WTC11 (cell line): ENCODE measurements at regions not wholly inside any gene's neighbourhood (a gene's known extent, or its start where the extent isn't known, plus 50 kb on each side); places are given as distances from the start of the nearest gene placed in this dataset.

Source experiments
- ATAC-seq: fragments of 200-7000 bp; cut with Tn5 transposase; 2 replicates; pipeline ENCODE4 v1.10.0; 2021; ENCODE audit warnings: mild to moderate bottlenecking, moderate library complexity
- CTCF ChIA-PET: fragments of 300-600 bp; sonication (Branson Sonifier 250); formaldehyde crosslinking; loops from one replicate; lab custom pipeline; 2021; ENCODE audit warnings: antibody characterized with exemption; lab: Charles Lee
- POLR2A ChIA-PET: fragments of 350-600 bp; sonication (Branson Sonifier 250); formaldehyde crosslinking; loops from one replicate; lab custom pipeline; 2021; ENCODE audit warnings: antibody characterized with exemption; lab: Charles Lee
- DNase-seq: peaks from one replicate; pipeline ENCODE4 v3.0.0; 2021; ENCODE audit warnings: low spot score
- H3K27ac Mint-ChIP-seq: 2 replicates; pipeline ENCODE4 v1.8.0; 2021; ENCODE audit warnings: mixed read lengths
- H3K27me3 Mint-ChIP-seq: 2 replicates; pipeline ENCODE4 v1.8.0; 2021; ENCODE audit warnings: low read depth, mild to moderate bottlenecking, moderate library complexity, mixed read lengths
- H3K36me3 Mint-ChIP-seq: 2 replicates; pipeline ENCODE4 v1.8.0; 2021; ENCODE audit warnings: mixed read lengths
- H3K4me1 Mint-ChIP-seq: 2 replicates; pipeline ENCODE4 v1.8.0; 2022; ENCODE audit warnings: mixed read lengths
- H3K4me3 Mint-ChIP-seq: 2 replicates; pipeline ENCODE4 v1.8.0; 2021; ENCODE audit warnings: mild to moderate bottlenecking, moderate library complexity, mixed read lengths
- H3K9me3 Mint-ChIP-seq: 2 replicates; pipeline ENCODE4 v1.8.0; 2021; ENCODE audit warnings: mixed read lengths
- GTF2I ChIP-seq: fragments of 250-450 bp; sonication (Bioruptor Pico); conservative IDR thresholded peaks from 2 replicates; pipeline ENCODE4 v1.4.0; 2021; ENCODE audit warnings: mild to moderate bottlenecking
- IRF1 ChIP-seq: sonication (generic); formaldehyde crosslinking; IDR thresholded peaks from 2 replicates; pipeline ENCODE4 v1.8.0; 2023; ENCODE audit warnings: missing genetic modification reagents
- MXD4 ChIP-seq: fragments of 250-450 bp; sonication (Bioruptor Pico); IDR thresholded peaks from 2 replicates; pipeline ENCODE4 v1.8.0; 2021; ENCODE audit warnings: mild to moderate bottlenecking, moderate library complexity, borderline replicate concordance
- SMAD3 ChIP-seq: sonication (generic); formaldehyde crosslinking; IDR thresholded peaks from 2 replicates; pipeline ENCODE4 v1.8.0; 2022; ENCODE audit warnings: missing genetic modification reagents, mild to moderate bottlenecking, borderline replicate concordance
- TEAD1 ChIP-seq: sonication (generic); formaldehyde crosslinking; IDR thresholded peaks from 2 replicates; pipeline ENCODE4 v1.8.0; 2022; ENCODE audit warnings: mild to moderate bottlenecking, missing genetic modification reagents
- TEAD4 ChIP-seq: sonication (generic); formaldehyde crosslinking; IDR thresholded peaks from 2 replicates; pipeline ENCODE4 v1.8.0; 2022; ENCODE audit warnings: mild to moderate bottlenecking, missing genetic modification reagents
- ZNF219 ChIP-seq: sonication (generic); formaldehyde crosslinking; IDR thresholded peaks from 2 replicates; pipeline ENCODE4 v1.8.0; 2023; ENCODE audit warnings: missing genetic modification reagents, mild to moderate bottlenecking, borderline replicate concordance
- ZNF532 ChIP-seq: fragments of 250-450 bp; sonication (Bioruptor Pico); IDR thresholded peaks from 2 replicates; pipeline ENCODE4 v1.9.0; 2021; ENCODE audit warnings: mild to moderate bottlenecking, borderline replicate concordance
- TF ChIP-seq, protein P1 (sequence below): sonication (generic); formaldehyde crosslinking; IDR thresholded peaks from 2 replicates; pipeline ENCODE4 v1.8.0; 2023; ENCODE audit warnings: missing genetic modification reagents, mild to moderate bottlenecking, borderline replicate concordance
- TF ChIP-seq, protein P2 (sequence below): sonication (generic); formaldehyde crosslinking; IDR thresholded peaks from 2 replicates; pipeline ENCODE4 v1.8.1; 2022; ENCODE audit warnings: mild to moderate bottlenecking, moderate library complexity, missing genetic modification reagents
- TF ChIP-seq, protein P3 (sequence below): fragments of 250-450 bp; sonication (Bioruptor Pico); conservative IDR thresholded peaks from 2 replicates; pipeline ENCODE4 v1.9.0; 2021; ENCODE audit warnings: mild to moderate bottlenecking
- TF ChIP-seq, protein P4 (sequence below): sonication (generic); formaldehyde crosslinking; IDR thresholded peaks from 2 replicates; pipeline ENCODE4 v1.8.0; 2023; ENCODE audit warnings: mild to moderate bottlenecking, missing genetic modification reagents
- TF ChIP-seq, protein P5 (sequence below): sonication (generic); formaldehyde crosslinking; IDR thresholded peaks from 2 replicates; pipeline ENCODE4 v1.8.1; 2022; ENCODE audit warnings: low read depth, missing genetic modification reagents, borderline replicate concordance
- TF ChIP-seq, protein P6 (sequence below): sonication (generic); formaldehyde crosslinking; IDR thresholded peaks from 2 replicates; pipeline ENCODE4 v1.8.1; 2023; ENCODE audit warnings: mild to moderate bottlenecking, missing genetic modification reagents, borderline replicate concordance

- TF ChIP-seq, protein P1, sequence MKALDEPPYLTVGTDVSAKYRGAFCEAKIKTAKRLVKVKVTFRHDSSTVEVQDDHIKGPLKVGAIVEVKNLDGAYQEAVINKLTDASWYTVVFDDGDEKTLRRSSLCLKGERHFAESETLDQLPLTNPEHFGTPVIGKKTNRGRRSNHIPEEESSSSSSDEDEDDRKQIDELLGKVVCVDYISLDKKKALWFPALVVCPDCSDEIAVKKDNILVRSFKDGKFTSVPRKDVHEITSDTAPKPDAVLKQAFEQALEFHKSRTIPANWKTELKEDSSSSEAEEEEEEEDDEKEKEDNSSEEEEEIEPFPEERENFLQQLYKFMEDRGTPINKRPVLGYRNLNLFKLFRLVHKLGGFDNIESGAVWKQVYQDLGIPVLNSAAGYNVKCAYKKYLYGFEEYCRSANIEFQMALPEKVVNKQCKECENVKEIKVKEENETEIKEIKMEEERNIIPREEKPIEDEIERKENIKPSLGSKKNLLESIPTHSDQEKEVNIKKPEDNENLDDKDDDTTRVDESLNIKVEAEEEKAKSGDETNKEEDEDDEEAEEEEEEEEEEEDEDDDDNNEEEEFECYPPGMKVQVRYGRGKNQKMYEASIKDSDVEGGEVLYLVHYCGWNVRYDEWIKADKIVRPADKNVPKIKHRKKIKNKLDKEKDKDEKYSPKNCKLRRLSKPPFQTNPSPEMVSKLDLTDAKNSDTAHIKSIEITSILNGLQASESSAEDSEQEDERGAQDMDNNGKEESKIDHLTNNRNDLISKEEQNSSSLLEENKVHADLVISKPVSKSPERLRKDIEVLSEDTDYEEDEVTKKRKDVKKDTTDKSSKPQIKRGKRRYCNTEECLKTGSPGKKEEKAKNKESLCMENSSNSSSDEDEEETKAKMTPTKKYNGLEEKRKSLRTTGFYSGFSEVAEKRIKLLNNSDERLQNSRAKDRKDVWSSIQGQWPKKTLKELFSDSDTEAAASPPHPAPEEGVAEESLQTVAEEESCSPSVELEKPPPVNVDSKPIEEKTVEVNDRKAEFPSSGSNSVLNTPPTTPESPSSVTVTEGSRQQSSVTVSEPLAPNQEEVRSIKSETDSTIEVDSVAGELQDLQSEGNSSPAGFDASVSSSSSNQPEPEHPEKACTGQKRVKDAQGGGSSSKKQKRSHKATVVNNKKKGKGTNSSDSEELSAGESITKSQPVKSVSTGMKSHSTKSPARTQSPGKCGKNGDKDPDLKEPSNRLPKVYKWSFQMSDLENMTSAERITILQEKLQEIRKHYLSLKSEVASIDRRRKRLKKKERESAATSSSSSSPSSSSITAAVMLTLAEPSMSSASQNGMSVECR (CRISPR knock-in tag) = no peak
- TF ChIP-seq, protein P2, sequence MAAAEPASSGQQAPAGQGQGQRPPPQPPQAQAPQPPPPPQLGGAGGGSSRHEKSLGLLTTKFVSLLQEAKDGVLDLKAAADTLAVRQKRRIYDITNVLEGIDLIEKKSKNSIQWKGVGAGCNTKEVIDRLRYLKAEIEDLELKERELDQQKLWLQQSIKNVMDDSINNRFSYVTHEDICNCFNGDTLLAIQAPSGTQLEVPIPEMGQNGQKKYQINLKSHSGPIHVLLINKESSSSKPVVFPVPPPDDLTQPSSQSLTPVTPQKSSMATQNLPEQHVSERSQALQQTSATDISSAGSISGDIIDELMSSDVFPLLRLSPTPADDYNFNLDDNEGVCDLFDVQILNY (CRISPR knock-in tag) = no peak
- TF ChIP-seq ZNF532 = no peak
- no peak for TF ChIP-seq IRF1 (CRISPR knock-in tag)
- TF ChIP-seq TEAD1 (CRISPR knock-in tag) = no peak
- TF ChIP-seq SMAD3 = no peak
- no peak for TF ChIP-seq MXD4
- no peak for TF ChIP-seq TEAD4 (CRISPR knock-in tag)
- TF ChIP-seq, protein P3, sequence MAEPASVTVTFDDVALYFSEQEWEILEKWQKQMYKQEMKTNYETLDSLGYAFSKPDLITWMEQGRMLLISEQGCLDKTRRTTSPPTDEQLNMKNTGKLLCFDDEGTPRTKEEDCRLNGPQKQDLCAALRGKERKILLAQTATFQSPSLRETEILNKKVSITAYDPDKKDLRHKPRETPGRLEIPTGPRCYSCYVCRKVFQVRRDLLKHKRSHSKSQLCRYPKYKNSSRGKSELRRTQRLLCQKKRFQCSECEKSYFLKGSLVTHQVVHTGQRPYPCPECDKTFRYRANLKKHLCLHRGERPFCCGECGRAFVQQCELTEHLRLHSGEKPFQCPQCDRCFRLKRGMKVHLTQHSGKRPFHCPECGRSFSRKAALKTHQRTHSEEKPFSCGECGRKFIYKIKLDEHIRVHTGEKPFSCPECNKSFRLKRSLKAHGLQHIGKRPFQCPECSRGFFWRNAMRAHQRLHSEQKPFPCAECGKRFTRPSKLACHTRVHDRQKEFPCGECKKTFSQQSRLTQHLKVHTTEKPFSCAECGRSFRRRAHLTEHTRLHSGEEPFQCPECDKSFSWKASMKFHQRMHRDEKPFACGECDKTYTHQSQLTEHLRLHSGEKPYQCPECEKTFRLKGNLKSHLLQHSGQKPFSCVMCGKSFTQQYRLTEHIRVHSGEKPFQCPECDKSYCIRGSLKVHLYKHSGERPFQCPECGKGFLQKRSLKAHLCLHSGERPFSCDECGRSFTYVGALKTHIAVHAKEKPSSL (CRISPR knock-in tag) = no peak
- TF ChIP-seq, protein P4, sequence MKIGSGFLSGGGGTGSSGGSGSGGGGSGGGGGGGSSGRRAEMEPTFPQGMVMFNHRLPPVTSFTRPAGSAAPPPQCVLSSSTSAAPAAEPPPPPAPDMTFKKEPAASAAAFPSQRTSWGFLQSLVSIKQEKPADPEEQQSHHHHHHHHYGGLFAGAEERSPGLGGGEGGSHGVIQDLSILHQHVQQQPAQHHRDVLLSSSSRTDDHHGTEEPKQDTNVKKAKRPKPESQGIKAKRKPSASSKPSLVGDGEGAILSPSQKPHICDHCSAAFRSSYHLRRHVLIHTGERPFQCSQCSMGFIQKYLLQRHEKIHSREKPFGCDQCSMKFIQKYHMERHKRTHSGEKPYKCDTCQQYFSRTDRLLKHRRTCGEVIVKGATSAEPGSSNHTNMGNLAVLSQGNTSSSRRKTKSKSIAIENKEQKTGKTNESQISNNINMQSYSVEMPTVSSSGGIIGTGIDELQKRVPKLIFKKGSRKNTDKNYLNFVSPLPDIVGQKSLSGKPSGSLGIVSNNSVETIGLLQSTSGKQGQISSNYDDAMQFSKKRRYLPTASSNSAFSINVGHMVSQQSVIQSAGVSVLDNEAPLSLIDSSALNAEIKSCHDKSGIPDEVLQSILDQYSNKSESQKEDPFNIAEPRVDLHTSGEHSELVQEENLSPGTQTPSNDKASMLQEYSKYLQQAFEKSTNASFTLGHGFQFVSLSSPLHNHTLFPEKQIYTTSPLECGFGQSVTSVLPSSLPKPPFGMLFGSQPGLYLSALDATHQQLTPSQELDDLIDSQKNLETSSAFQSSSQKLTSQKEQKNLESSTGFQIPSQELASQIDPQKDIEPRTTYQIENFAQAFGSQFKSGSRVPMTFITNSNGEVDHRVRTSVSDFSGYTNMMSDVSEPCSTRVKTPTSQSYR = no peak
Observed at GRCh38 chr18:28729321-28729720, 552.4 kb upstream of the CDH2 start (continued).

DNA sequence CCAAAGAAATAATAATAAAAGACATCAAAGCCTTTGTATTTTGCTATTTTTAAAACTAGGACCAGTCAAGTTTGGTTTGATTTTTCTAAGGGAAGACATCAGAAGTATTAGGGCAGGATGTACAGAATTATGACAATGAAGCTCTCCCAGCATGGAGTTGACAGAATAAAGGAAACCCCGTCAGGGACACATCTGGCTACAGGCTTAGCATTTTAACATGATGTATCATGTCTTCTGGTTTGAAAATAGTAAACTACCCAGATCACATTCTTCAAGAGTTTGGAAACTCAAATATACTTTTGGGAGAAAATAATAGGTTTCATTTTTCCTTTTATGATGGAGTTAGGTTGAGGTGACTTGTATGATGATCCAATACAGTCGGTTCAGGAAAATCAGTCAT is 552.0 kb upstream of the CDH2 start:
- POLR2A ChIA-PET = no interaction called here
- no peak for ATAC-seq
- H3K9me3 Mint-ChIP-seq = no peaks in the 10 kb centered on the region; the same call in 1 of the 2 replicates
- TF ChIP-seq, protein P5, sequence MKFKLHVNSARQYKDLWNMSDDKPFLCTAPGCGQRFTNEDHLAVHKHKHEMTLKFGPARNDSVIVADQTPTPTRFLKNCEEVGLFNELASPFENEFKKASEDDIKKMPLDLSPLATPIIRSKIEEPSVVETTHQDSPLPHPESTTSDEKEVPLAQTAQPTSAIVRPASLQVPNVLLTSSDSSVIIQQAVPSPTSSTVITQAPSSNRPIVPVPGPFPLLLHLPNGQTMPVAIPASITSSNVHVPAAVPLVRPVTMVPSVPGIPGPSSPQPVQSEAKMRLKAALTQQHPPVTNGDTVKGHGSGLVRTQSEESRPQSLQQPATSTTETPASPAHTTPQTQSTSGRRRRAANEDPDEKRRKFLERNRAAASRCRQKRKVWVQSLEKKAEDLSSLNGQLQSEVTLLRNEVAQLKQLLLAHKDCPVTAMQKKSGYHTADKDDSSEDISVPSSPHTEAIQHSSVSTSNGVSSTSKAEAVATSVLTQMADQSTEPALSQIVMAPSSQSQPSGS (CRISPR knock-in tag) = no peak
- TF ChIP-seq, protein P6, sequence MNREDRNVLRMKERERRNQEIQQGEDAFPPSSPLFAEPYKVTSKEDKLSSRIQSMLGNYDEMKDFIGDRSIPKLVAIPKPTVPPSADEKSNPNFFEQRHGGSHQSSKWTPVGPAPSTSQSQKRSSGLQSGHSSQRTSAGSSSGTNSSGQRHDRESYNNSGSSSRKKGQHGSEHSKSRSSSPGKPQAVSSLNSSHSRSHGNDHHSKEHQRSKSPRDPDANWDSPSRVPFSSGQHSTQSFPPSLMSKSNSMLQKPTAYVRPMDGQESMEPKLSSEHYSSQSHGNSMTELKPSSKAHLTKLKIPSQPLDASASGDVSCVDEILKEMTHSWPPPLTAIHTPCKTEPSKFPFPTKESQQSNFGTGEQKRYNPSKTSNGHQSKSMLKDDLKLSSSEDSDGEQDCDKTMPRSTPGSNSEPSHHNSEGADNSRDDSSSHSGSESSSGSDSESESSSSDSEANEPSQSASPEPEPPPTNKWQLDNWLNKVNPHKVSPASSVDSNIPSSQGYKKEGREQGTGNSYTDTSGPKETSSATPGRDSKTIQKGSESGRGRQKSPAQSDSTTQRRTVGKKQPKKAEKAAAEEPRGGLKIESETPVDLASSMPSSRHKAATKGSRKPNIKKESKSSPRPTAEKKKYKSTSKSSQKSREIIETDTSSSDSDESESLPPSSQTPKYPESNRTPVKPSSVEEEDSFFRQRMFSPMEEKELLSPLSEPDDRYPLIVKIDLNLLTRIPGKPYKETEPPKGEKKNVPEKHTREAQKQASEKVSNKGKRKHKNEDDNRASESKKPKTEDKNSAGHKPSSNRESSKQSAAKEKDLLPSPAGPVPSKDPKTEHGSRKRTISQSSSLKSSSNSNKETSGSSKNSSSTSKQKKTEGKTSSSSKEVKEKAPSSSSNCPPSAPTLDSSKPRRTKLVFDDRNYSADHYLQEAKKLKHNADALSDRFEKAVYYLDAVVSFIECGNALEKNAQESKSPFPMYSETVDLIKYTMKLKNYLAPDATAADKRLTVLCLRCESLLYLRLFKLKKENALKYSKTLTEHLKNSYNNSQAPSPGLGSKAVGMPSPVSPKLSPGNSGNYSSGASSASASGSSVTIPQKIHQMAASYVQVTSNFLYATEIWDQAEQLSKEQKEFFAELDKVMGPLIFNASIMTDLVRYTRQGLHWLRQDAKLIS (CRISPR knock-in tag) = no peak
- TF ChIP-seq ZNF219 (CRISPR knock-in tag) = no peak
- TF ChIP-seq GTF2I (CRISPR knock-in tag) = no peak

More for the DNA sequence above, 552.0 kb upstream of the CDH2 start:
- Mint-ChIP-seq H3K4me1 (peaks cover 9% of the 10 kb centered on the region), H3K27me3 (no peaks in the 10 kb centered on the region), H3K36me3 (no peaks in the 10 kb centered on the region; the same call in 1 of the 2 replicates), H3K4me3 (no peak overlapping the region), H3K27ac (no peak overlapping the region)
- CTCF ChIA-PET = no interaction called here
- no peak for DNase-seq
